Amygdala (tissue), 56 donors: ENCODE measurements at regions not wholly inside any gene's neighbourhood (a gene's known extent, or its start where the extent isn't known, plus 50 kb on each side); places are given as distances from the start of the nearest gene placed in this dataset.
A peak's percentile ranks its signal among the peaks of the same experiment; 100 is the strongest.

Source experiments
- DNase-seq, 56 donors: peaks; one replicate each; lab custom pipeline; 2025; lab: John Stamatoyannopoulos, UW

GRCh38 chr7:135831455-135832195 lies 83.0 kb upstream of the FAM180A start:
- DNase-seq: no peak

- DNase-seq: no peak
These were observed 80.0 kb upstream of the FAM180A start for GRCh38 chr7:135828604-135829003.

- DNase-seq: no peak
These were observed 78.8 kb upstream of the FAM180A start for GRCh38 chr7:135827391-135827790.

GRCh38 chr7:135825406-135825805 lies 76.8 kb upstream of the FAM180A start:
- no peak for DNase-seq

GRCh38 chr7:135822376-135822775 lies 73.8 kb upstream of the FAM180A start:
- no peak for DNase-seq

- no peak for DNase-seq
These were observed 69.0 kb upstream of the FAM180A start for GRCh38 chr7:135817583-135817982.

- DNase-seq: no peak
These were observed 66.4 kb upstream of the FAM180A start for GRCh38 chr7:135815033-135815432.

- DNase-seq: no peak
These were observed 63.5 kb upstream of the FAM180A start for GRCh38 chr7:135812148-135812547.

GRCh38 chr7:135811506-135811905 lies 62.9 kb upstream of the FAM180A start:
- no peak for DNase-seq

- peak in 19 of 56 donors; percentile 15 to 73 (median 35) for DNase-seq
These were observed 59.6 kb upstream of the FAM180A start for GRCh38 chr7:135808206-135808605.

- no peak for DNase-seq
These were observed 54.5 kb upstream of the FAM180A start for GRCh38 chr7:135803143-135803542.

GRCh38 chr7:135802697-135803096 lies 54.1 kb upstream of the FAM180A start:
- DNase-seq: no peak

- DNase-seq: peak in 1 of 56 donors; percentile 50
These were observed 53.3 kb upstream of the FAM180A start for GRCh38 chr7:135801877-135802276.

- peak in 6 of 56 donors; percentile 4 to 42 (median 16) for DNase-seq
These were observed 52.6 kb upstream of the FAM180A start for GRCh38 chr7:135801045-135801693.

- no peak for DNase-seq
These were observed 51.9 kb upstream of the FAM180A start for GRCh38 chr7:135800560-135800959.

- no peak for DNase-seq
These were observed 51.3 kb upstream of the FAM180A start for GRCh38 chr7:135799881-135800280.
